ENCODE measurements at regions not wholly inside any gene's neighbourhood (a gene's known extent, or its start where the extent isn't known, plus 50 kb on each side); places are given as distances from the start of the nearest gene placed in this dataset.

GRCh38 chr2:160696087-160696452 lies 202.5 kb upstream of the RBMS1 start:
- Mint-ChIP-seq H3K36me3 (ENCODE audit: insufficient read depth) (no peaks in the 10 kb centered on the region), H3K27ac (no peak overlapping the region), H3K9me3 (ENCODE audit: low read depth) (no peaks in the 10 kb centered on the region), H3K4me3 (ENCODE audit: low read depth) (no peak overlapping the region), H3K27me3 (no peaks in the 10 kb centered on the region), H3K4me1 (ENCODE audit: low read depth) (no peaks in the 10 kb centered on the region)
- no peak for TF ChIP-seq CTCF (IDR thresholded peaks at IDR 0.05; ENCODE audit: unreplicated experiment)
- DNase-seq (ENCODE audit: low spot score, unreplicated experiment), result no peak

GRCh38 chr2:160697817-160698216 lies 204.2 kb upstream of the RBMS1 start:
- DNase-seq (ENCODE audit: low spot score, unreplicated experiment), result no peak
- Mint-ChIP-seq H3K27me3 (no peaks in the 10 kb centered on the region), H3K36me3 (ENCODE audit: insufficient read depth) (no peaks in the 10 kb centered on the region), H3K27ac (no peak overlapping the region), H3K9me3 (ENCODE audit: low read depth) (no peaks in the 10 kb centered on the region), H3K4me3 (ENCODE audit: low read depth) (no peak overlapping the region), H3K4me1 (ENCODE audit: low read depth) (no peaks in the 10 kb centered on the region)
- TF ChIP-seq CTCF (IDR thresholded peaks at IDR 0.05; ENCODE audit: unreplicated experiment), result no peak

GRCh38 chr2:160700021-160700814 lies 206.6 kb upstream of the RBMS1 start:
- no peak for TF ChIP-seq CTCF (IDR thresholded peaks at IDR 0.05; ENCODE audit: unreplicated experiment)
- H3K27me3 Mint-ChIP-seq, result peaks cover 2% of the 10 kb centered on the region
- H3K4me1 Mint-ChIP-seq (ENCODE audit: low read depth), result no peaks in the 10 kb centered on the region
- H3K9me3 Mint-ChIP-seq (ENCODE audit: low read depth), result no peaks in the 10 kb centered on the region
- no peak overlapping the region for H3K27ac Mint-ChIP-seq
- DNase-seq (ENCODE audit: low spot score, unreplicated experiment), result no peak
- no peaks in the 10 kb centered on the region for H3K36me3 Mint-ChIP-seq (ENCODE audit: insufficient read depth)
- H3K4me3 Mint-ChIP-seq (ENCODE audit: low read depth), result no peak overlapping the region

- no peak for DNase-seq (ENCODE audit: low spot score, unreplicated experiment)
- Mint-ChIP-seq H3K36me3 (ENCODE audit: insufficient read depth) (no peaks in the 10 kb centered on the region), H3K27ac (no peak overlapping the region), H3K4me1 (ENCODE audit: low read depth) (no peaks in the 10 kb centered on the region), H3K27me3 (peaks cover 2% of the 10 kb centered on the region), H3K9me3 (ENCODE audit: low read depth) (no peaks in the 10 kb centered on the region), H3K4me3 (ENCODE audit: low read depth) (no peak overlapping the region)
- TF ChIP-seq CTCF (IDR thresholded peaks at IDR 0.05; ENCODE audit: unreplicated experiment), result no peak
Measured at GRCh38 chr2:160701822-160702221, 208.2 kb upstream of the RBMS1 start.

- Mint-ChIP-seq H3K9me3 (ENCODE audit: low read depth) (peaks cover 7% of the 10 kb centered on the region), H3K27ac (no peak overlapping the region), H3K27me3 (peaks cover 2% of the 10 kb centered on the region), H3K4me1 (ENCODE audit: low read depth) (no peaks in the 10 kb centered on the region), H3K4me3 (ENCODE audit: low read depth) (no peak overlapping the region), H3K36me3 (ENCODE audit: insufficient read depth) (no peaks in the 10 kb centered on the region)
- no peak for TF ChIP-seq CTCF (IDR thresholded peaks at IDR 0.05; ENCODE audit: unreplicated experiment)
- DNase-seq (ENCODE audit: low spot score, unreplicated experiment), result no peak
Measured at GRCh38 chr2:160702754-160703153, 209.1 kb upstream of the RBMS1 start.
